ENCODE measurements at regions not wholly inside any gene's neighbourhood (a gene's known extent, or its start where the extent isn't known, plus 50 kb on each side); places are given as distances from the start of the nearest gene placed in this dataset.

DNA sequence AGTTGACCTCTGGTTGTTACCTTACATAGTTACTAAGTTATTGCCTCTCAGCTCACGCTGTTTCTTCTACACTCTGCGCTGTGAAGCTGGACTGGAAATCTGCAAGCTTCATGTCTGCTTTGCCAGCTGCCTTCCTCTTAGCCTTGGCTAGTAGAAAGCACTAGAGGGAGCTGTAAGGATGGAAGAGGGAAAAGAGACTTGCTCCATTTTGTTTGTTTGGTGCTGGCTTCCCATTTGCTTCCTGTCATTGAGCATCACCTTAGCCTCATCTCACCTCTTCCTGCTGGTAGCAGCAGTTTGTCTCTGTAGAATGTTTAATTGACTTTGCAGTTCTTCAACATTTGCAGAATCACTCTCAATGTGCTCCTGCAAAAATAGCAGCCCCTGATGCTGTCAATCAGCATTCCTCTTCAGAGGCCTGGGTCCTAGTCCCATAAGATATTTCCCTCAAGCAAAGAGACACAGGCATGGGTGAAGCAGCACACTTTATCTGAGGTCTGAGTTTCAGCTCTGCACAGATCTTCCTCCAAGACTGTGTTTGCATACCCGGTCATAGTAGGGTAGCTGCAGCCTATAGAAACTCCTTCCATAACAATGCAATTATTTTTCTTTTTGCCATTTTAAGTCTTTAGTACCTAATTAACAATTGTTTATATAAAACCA lies 302.2 kb upstream of the EPHA7 start:
- TF ChIP-seq PHF8 (IDR thresholded peaks at IDR 0.05; ENCODE audit: borderline replicate concordance, low read depth) (no peak), MAFK (IDR thresholded peaks at IDR 0.05; ENCODE audit: partially characterized antibody) (no peak), TP53 (CRISPR knock-in tag; IDR thresholded peaks at IDR 0.05) (no peak), EHF (CRISPR knock-in tag; IDR thresholded peaks at IDR 0.05) (no peak), CBX8 (IDR thresholded peaks at IDR 0.05) (no peak), CEBPB (IDR thresholded peaks at IDR 0.05) (no peak), RAD21 (conservative IDR thresholded peaks at IDR 0.05 in 1 of 2, IDR thresholded peaks at IDR 0.05 in 1 of 2) (peak in 1 of 2 experiments; percentile 37; a peak in 1 of 5 replicates), CHD2 (IDR thresholded peaks at IDR 0.05; ENCODE audit: low read length, partially characterized antibody) (no peak)
- TF ChIP-seq, protein P1, sequence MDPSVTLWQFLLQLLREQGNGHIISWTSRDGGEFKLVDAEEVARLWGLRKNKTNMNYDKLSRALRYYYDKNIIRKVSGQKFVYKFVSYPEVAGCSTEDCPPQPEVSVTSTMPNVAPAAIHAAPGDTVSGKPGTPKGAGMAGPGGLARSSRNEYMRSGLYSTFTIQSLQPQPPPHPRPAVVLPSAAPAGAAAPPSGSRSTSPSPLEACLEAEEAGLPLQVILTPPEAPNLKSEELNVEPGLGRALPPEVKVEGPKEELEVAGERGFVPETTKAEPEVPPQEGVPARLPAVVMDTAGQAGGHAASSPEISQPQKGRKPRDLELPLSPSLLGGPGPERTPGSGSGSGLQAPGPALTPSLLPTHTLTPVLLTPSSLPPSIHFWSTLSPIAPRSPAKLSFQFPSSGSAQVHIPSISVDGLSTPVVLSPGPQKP (IDR thresholded peaks at IDR 0.05; ENCODE audit: low read depth, low read length): no peak
- TF ChIP-seq, protein P2, sequence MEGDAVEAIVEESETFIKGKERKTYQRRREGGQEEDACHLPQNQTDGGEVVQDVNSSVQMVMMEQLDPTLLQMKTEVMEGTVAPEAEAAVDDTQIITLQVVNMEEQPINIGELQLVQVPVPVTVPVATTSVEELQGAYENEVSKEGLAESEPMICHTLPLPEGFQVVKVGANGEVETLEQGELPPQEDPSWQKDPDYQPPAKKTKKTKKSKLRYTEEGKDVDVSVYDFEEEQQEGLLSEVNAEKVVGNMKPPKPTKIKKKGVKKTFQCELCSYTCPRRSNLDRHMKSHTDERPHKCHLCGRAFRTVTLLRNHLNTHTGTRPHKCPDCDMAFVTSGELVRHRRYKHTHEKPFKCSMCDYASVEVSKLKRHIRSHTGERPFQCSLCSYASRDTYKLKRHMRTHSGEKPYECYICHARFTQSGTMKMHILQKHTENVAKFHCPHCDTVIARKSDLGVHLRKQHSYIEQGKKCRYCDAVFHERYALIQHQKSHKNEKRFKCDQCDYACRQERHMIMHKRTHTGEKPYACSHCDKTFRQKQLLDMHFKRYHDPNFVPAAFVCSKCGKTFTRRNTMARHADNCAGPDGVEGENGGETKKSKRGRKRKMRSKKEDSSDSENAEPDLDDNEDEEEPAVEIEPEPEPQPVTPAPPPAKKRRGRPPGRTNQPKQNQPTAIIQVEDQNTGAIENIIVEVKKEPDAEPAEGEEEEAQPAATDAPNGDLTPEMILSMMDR (IDR thresholded peaks at IDR 0.05): 0 out of 3 replicates have a peak, but pooled peaks have one; percentile 9
- H3K4me1 ChIP-seq: no peaks in the 10 kb centered on the region
- DNase-seq (ENCODE audit: low read depth in 1 of 2, low spot score in 1 of 2) (peak in 1 of 2 experiments; percentile 38), FAIRE-seq (no peak), ATAC-seq (peak in 1 of 2 experiments; percentile 40; a peak in 2 of 6 replicates)
- no peaks in the 10 kb centered on the region for H3K9me3 ChIP-seq
- POLR2A ChIA-PET: no interaction called here
- no peak overlapping the region for H3K27ac ChIP-seq
- WGBS (ENCODE audit: missing lambda C conversion rate): 31% methylated on average over 3 of the region's 3 CpGs
- H3K4me3 ChIP-seq: no peak overlapping the region
- CTCF ChIA-PET: no interaction called here
- H3K4me2 ChIP-seq: no peak overlapping the region

DNA sequence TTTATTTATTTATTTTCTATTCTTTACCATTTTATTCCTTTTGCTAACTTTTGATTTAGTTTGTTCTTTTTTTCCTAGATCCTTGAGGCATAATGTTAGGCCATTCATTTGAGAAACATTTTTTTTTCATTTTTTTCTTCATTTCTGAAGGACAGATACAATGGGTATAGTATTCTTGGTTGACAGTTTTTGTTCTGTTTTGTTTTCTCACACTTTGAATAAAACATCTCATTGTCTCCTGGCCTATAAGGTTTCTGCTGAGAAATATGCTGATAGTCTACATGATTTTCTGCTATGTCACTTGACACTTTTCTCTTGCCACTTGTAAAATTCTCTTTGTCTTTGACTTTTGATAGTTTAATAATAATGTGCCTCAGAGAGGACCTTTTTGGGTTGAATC lies 294.6 kb upstream of the EPHA7 start:
- ATAC-seq (no peak), FAIRE-seq (no peak), DNase-seq (ENCODE audit: low read depth in 1 of 2, low spot score in 1 of 2) (no peak)
- ChIA-PET CTCF (no interaction called here), POLR2A (no interaction called here)
- no peak overlapping the region for H3K4me2 ChIP-seq
- no peaks in the 10 kb centered on the region; the same call in 2 of the 3 replicates for H3K9me3 ChIP-seq
- TF ChIP-seq CBX2 (IDR thresholded peaks at IDR 0.05; ENCODE audit: borderline replicate concordance, low read depth) (no peak), MAFK (IDR thresholded peaks at IDR 0.05; ENCODE audit: partially characterized antibody) (no peak), RARB (CRISPR knock-in tag; IDR thresholded peaks at IDR 0.05) (no peak), GATA3 (IDR thresholded peaks at IDR 0.05; ENCODE audit: borderline replicate concordance) (no peak), KDM5A (IDR thresholded peaks at IDR 0.05) (no peak), ZNF302 (CRISPR knock-in tag; IDR thresholded peaks at IDR 0.05) (no peak), HOXB5 (CRISPR knock-in tag; IDR thresholded peaks at IDR 0.05) (no peak), SMC3 (IDR thresholded peaks at IDR 0.05) (no peak), CHD4 (IDR thresholded peaks at IDR 0.05; ENCODE audit: borderline replicate concordance) (no peak)
- TF ChIP-seq, protein P3, sequence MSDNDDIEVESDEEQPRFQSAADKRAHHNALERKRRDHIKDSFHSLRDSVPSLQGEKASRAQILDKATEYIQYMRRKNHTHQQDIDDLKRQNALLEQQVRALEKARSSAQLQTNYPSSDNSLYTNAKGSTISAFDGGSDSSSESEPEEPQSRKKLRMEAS (IDR thresholded peaks at IDR 0.05): no peak
- no peak overlapping the region for H3K4me3 ChIP-seq
- no peaks in the 10 kb centered on the region for H3K4me1 ChIP-seq
- H3K27ac ChIP-seq: no peak overlapping the region

DNA sequence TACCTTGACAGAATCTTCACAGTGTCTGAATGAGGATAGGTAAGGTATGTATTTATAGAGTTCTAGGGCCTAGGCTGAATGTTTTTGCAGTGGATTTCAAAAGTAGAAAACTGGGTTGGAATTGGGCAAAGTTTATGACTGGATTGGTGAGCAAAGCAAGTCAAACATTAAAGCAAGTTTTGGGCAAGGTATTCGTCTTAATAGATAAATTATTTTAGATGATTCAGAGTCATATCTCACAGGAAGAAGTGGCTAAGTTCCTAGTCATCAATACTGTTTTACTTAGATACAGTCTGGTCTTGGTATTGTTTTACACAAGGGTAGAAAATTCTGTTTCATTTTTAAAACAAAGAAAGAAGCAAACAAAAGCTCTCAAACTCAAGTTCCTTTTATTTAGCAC lies 284.1 kb upstream of the EPHA7 start:
- POLR2A ChIA-PET: no interaction called here

More for the DNA sequence above, 284.1 kb upstream of the EPHA7 start:
- Histone ChIP-seq H3K4me2 (no peak overlapping the region), H3K4me3 (no peak overlapping the region), H3K4me1 (no peaks in the 10 kb centered on the region), H3K9me3 (no peaks in the 10 kb centered on the region), H3K27ac (no peak overlapping the region)
- CTCF ChIA-PET: no interaction called here
- DNase-seq (ENCODE audit: low read depth in 1 of 2, low spot score in 1 of 2): no peak
- 5% methylated on average over 1 of the region's 1 CpG for WGBS (ENCODE audit: missing lambda C conversion rate)
- no peak for ATAC-seq
- TF ChIP-seq NR3C1 (IDR thresholded peaks at IDR 0.05): no peak
- TF ChIP-seq JUN (IDR thresholded peaks at IDR 0.05): no peak
- TF ChIP-seq, protein P4, sequence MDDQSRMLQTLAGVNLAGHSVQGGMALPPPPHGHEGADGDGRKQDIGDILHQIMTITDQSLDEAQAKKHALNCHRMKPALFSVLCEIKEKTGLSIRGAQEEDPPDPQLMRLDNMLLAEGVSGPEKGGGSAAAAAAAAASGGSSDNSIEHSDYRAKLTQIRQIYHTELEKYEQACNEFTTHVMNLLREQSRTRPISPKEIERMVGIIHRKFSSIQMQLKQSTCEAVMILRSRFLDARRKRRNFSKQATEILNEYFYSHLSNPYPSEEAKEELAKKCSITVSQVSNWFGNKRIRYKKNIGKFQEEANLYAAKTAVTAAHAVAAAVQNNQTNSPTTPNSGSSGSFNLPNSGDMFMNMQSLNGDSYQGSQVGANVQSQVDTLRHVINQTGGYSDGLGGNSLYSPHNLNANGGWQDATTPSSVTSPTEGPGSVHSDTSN (IDR thresholded peaks at IDR 0.05): no peak
- no peak for TF ChIP-seq RCOR1 (IDR thresholded peaks at IDR 0.05; ENCODE audit: low read depth, low read length)
- TF ChIP-seq CHD2 (IDR thresholded peaks at IDR 0.05; ENCODE audit: low read length, partially characterized antibody): no peak
- TF ChIP-seq POLR2A (IDR thresholded peaks at IDR 0.05; ENCODE audit: low read length): no peak
- no peak for TF ChIP-seq NFE2L2 (conservative IDR thresholded peaks at IDR 0.05; ENCODE audit: low read length)
- no peak for TF ChIP-seq MAZ (IDR thresholded peaks at IDR 0.05; ENCODE audit: borderline replicate concordance, low read depth, low read length)
- TF ChIP-seq, protein P1 (IDR thresholded peaks at IDR 0.05; ENCODE audit: low read depth, low read length): no peak
- no peak for FAIRE-seq

All from A549 (cell line).